ENCODE measurements at regions not wholly inside any gene's neighbourhood (a gene's known extent, or its start where the extent isn't known, plus 50 kb on each side); places are given as distances from the start of the nearest gene placed in this dataset.

DNA sequence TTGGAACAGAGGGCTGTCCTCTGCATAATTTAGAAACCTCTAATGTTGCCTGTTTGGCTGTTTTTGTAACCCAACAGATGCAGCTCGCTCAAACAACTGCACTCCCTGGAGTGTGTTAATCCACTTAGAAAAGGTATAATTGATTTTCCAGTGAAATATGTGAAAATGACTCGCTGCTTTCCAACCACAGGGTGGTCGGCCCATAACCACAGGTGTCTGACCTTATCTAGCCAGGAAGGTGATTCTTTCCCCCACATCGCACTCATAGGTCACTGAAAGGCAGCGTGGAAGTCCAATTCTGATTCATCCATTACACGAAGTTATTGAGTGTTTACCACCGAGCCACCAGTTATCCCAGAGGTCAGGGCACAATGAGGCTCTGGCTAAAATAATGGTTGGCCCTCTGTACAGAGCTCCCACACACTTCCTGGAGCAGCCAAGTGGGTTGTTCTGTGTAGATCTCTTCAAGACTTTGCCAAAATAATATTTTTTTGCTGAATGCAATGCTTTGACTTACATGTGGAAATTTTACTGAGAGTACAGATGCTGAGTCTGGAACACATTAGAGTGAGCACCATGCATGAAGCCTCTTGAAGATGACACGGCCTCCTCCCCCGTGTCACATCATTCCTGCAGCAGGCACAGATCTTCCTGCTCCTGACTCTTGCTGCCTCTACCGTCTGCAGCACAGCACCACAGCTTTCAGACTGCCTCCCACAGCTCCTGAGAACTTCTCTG lies 396.2 kb downstream of the ZNF516 start:
- DNase-seq (ENCODE audit: extremely low spot score): no peak
- intact Hi-C loops (cut with DNase I): no loop called here
- no peaks in the 10 kb centered on the region for H3K36me3 ChIP-seq
- H3K27me3 ChIP-seq: no peaks in the 10 kb centered on the region
- H3K9me3 ChIP-seq: peaks cover 0 to 9% (median 0%) of the 10 kb centered on the region in 4 donors
- whole genome bisulfite sequencing: 65% methylated on average over 10 of the region's 10 CpGs
- H3K27ac ChIP-seq (replicated peaks in 1 of 4): no peak overlapping the region
- no peak for TF ChIP-seq EP300 (IDR thresholded peaks at IDR 0.05)
- no peak for TF ChIP-seq POLR2A (IDR thresholded peaks at IDR 0.05; ENCODE audit: low read depth)
- TF ChIP-seq, protein P1, sequence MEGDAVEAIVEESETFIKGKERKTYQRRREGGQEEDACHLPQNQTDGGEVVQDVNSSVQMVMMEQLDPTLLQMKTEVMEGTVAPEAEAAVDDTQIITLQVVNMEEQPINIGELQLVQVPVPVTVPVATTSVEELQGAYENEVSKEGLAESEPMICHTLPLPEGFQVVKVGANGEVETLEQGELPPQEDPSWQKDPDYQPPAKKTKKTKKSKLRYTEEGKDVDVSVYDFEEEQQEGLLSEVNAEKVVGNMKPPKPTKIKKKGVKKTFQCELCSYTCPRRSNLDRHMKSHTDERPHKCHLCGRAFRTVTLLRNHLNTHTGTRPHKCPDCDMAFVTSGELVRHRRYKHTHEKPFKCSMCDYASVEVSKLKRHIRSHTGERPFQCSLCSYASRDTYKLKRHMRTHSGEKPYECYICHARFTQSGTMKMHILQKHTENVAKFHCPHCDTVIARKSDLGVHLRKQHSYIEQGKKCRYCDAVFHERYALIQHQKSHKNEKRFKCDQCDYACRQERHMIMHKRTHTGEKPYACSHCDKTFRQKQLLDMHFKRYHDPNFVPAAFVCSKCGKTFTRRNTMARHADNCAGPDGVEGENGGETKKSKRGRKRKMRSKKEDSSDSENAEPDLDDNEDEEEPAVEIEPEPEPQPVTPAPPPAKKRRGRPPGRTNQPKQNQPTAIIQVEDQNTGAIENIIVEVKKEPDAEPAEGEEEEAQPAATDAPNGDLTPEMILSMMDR (IDR thresholded peaks at IDR 0.05): no peak
- TF ChIP-seq POLR2AphosphoS5 (IDR thresholded peaks at IDR 0.05): no peak
- H3K4me1 ChIP-seq: peaks cover 0 to 14% (median 4%) of the 10 kb centered on the region in 4 donors
- H3K4me3 ChIP-seq: no peak overlapping the region

DNA sequence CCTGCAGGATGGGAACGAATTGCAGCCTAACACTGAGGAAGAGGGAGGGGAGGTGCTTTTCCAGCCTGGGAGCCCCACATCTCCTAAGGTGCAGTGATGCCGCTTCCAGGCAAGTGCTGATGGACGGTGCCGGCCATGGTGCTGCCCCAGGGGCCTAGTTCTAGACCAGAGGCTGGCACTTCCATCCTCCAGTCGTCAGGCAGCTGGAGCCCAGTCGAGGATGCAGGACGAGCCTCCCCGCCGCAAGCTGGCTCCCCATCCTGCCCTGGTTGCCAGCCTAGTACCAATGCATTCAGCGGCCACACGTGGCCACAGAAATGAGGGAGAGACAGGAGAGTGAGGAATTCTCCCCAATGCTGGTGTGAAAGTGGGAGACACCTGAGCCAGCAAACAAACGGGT lies 413.5 kb downstream of the ZNF516 start:
- intact Hi-C loops (cut with DNase I): no loop called here
- no peak for TF ChIP-seq POLR2A (IDR thresholded peaks at IDR 0.05; ENCODE audit: low read depth)
- TF ChIP-seq EP300 (IDR thresholded peaks at IDR 0.05): no peak
- no peak for TF ChIP-seq POLR2AphosphoS5 (IDR thresholded peaks at IDR 0.05)
- TF ChIP-seq, protein P1 (IDR thresholded peaks at IDR 0.05): no peak
- Histone ChIP-seq H3K4me3 (no peak overlapping the region), H3K36me3 (no peaks in the 10 kb centered on the region), H3K4me1 (no peaks in the 10 kb centered on the region), H3K27ac (replicated peaks in 1 of 4) (no peak overlapping the region), H3K9me3 (peaks cover 0 to 7% (median 3%) of the 10 kb centered on the region in 4 donors), H3K27me3 (peaks cover 0 to 5% (median 0%) of the 10 kb centered on the region in 4 donors)
- no peak for DNase-seq (ENCODE audit: extremely low spot score)
- WGBS: 89% methylated on average over 12 of the region's 12 CpGs

DNA sequence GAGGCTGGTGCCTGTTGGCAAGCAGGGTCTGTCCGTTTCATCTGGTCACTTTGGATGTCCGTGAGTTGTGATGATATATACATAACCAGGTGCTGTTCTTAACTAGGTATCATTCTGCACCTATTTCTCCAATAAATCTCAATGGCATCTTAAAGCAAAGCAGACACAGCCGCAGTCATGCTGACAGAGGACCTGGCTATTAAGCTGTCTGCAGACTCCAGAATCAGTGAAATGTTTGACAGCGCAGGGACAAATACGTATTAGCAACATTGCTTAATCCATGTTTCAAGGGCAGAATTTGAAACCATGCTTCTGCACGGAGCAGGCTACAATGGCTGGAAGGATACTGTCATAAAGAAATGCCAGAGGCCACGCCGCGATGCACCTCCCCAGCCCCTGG lies 414.6 kb downstream of the ZNF516 start:
- H3K4me1 ChIP-seq: no peaks in the 10 kb centered on the region
- TF ChIP-seq POLR2A (IDR thresholded peaks at IDR 0.05; ENCODE audit: low read depth) (no peak), POLR2AphosphoS5 (IDR thresholded peaks at IDR 0.05) (no peak), EP300 (IDR thresholded peaks at IDR 0.05) (no peak)
- TF ChIP-seq, protein P1 (IDR thresholded peaks at IDR 0.05): no peak
- no peak overlapping the region for H3K27ac ChIP-seq (replicated peaks in 1 of 4)
- H3K4me3 ChIP-seq: no peak overlapping the region
- intact Hi-C loops (cut with DNase I): no loop called here
- H3K9me3 ChIP-seq: peaks cover 0 to 7% (median 0%) of the 10 kb centered on the region in 4 donors
- 89% methylated on average over 9 of the region's 9 CpGs for WGBS
- peaks cover 0 to 5% (median 0%) of the 10 kb centered on the region in 4 donors for H3K27me3 ChIP-seq
- no peaks in the 10 kb centered on the region for H3K36me3 ChIP-seq
- DNase-seq (ENCODE audit: extremely low spot score): no peak

DNA sequence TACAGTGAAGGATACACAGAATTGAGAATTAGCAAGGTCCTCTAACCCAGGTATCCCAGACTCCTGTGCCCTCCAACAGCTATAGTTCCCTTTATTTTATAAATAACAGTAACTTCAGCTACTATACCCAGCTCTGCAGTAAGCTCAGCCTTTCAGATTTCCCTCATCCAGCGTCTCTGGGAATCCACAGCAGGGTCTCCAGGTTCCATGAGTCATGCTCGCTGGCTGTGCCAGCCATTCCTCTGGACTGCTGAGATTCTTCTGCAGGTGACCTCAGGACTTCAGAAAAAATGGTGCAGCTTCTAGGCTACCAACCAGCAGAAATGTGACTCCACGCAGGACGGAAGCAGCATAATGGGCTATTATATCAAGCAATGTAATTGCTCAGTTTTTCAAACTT lies 419.3 kb downstream of the ZNF516 start:
- no peaks in the 10 kb centered on the region for H3K36me3 ChIP-seq
- no peaks in the 10 kb centered on the region for H3K9me3 ChIP-seq
- TF ChIP-seq EP300 (IDR thresholded peaks at IDR 0.05) (no peak), POLR2AphosphoS5 (IDR thresholded peaks at IDR 0.05) (no peak), POLR2A (IDR thresholded peaks at IDR 0.05; ENCODE audit: low read depth) (no peak)
- TF ChIP-seq, protein P1 (IDR thresholded peaks at IDR 0.05): no peak
- WGBS: 85% methylated on average over 4 of the region's 4 CpGs
- no peak for DNase-seq (ENCODE audit: extremely low spot score)
- intact Hi-C loops (cut with DNase I): no loop called here
- H3K27me3 ChIP-seq: no peaks in the 10 kb centered on the region
- H3K4me3 ChIP-seq: no peak overlapping the region
- no peaks in the 10 kb centered on the region for H3K4me1 ChIP-seq
- H3K27ac ChIP-seq (replicated peaks in 1 of 4): no peak overlapping the region
